Lower leg skin (tissue), 3 donors: ENCODE measurements at regions not wholly inside any gene's neighbourhood (a gene's known extent, or its start where the extent isn't known, plus 50 kb on each side); places are given as distances from the start of the nearest gene placed in this dataset.

Experiments used
- POLR2A ChIP-seq, 2 donors: fragments of 450-650 bp; IDR thresholded peaks; one replicate each; pipeline ENCODE4 v1.6.1; 2016 to 2017; ENCODE audit warnings: antibody characterized with exemption in 2 of 2, mild to moderate bottlenecking in 1 of 2, moderate library complexity in 1 of 2
- TF ChIP-seq, protein P1 (sequence below), 3 donors: fragments of 450-650 bp; IDR thresholded peaks; one replicate each; pipeline ENCODE4 v1.5.1; 2016; ENCODE audit warnings: antibody characterized with exemption in 3 of 3, mild to moderate bottlenecking in 3 of 3, moderate library complexity in 2 of 3

DNA sequence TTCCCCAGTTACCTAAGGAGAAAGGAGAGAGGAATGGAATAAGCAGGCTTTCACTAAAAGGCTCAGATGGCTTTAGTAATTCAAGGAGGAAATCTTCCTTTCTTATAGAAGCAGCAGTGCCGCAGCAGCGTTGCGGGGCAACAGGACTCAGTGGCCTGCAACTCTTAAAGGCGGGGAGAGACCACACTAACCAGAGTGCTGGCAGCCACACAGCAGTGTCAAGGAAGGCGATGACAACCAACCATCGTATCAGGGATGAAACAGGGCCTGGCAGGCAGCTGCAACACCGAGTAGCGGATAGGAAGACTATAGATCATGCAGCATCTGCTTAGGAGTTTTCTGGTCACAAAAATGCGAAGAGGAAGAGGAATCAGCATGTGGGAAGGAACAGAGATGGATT, 106.0 kb downstream of the ERCC5 start:
- TF ChIP-seq POLR2A (IDR thresholded peaks at IDR 0.05) = no peak
- TF ChIP-seq, protein P1, sequence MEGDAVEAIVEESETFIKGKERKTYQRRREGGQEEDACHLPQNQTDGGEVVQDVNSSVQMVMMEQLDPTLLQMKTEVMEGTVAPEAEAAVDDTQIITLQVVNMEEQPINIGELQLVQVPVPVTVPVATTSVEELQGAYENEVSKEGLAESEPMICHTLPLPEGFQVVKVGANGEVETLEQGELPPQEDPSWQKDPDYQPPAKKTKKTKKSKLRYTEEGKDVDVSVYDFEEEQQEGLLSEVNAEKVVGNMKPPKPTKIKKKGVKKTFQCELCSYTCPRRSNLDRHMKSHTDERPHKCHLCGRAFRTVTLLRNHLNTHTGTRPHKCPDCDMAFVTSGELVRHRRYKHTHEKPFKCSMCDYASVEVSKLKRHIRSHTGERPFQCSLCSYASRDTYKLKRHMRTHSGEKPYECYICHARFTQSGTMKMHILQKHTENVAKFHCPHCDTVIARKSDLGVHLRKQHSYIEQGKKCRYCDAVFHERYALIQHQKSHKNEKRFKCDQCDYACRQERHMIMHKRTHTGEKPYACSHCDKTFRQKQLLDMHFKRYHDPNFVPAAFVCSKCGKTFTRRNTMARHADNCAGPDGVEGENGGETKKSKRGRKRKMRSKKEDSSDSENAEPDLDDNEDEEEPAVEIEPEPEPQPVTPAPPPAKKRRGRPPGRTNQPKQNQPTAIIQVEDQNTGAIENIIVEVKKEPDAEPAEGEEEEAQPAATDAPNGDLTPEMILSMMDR (IDR thresholded peaks at IDR 0.05) = no peak
